Uterus (tissue), 3 donors: ENCODE measurements at regions not wholly inside any gene's neighbourhood (a gene's known extent, or its start where the extent isn't known, plus 50 kb on each side); places are given as distances from the start of the nearest gene placed in this dataset.

Experiments
- DNase-seq, 2 donors: peaks; one replicate each; pipeline ENCODE4 v3.0.0-alpha.2; 2019 to 2020
- H3K27ac ChIP-seq, 2 donors: fragments of 200-600 bp; sonication (generic); 1 replicate in 1 of 2; 2 replicates in 1 of 2; pipeline ENCODE4 v1.5.1; 2016 to 2018
- H3K27me3 ChIP-seq, 2 donors: fragments of 200-600 bp; sonication (generic); one replicate each; pipeline ENCODE4 v1.5.1; 2018 to 2019; ENCODE audit warnings: control low read depth in 1 of 2
- H3K36me3 ChIP-seq, 2 donors: fragments of 200-600 bp; sonication (generic); one replicate each; pipeline ENCODE4 v1.5.1; 2019; ENCODE audit warnings: control low read depth in 1 of 2
- H3K4me1 ChIP-seq, 2 donors: fragments of 200-600 bp; sonication (generic); one replicate each; pipeline ENCODE4 v1.5.1; 2018 to 2019; ENCODE audit warnings: control low read depth in 1 of 2
- H3K4me3 ChIP-seq, 2 donors: fragments of 200-600 bp; sonication (generic); 1 replicate in 1 of 2; 2 replicates in 1 of 2; pipeline ENCODE4 v1.5.1; 2018 to 2019; ENCODE audit warnings: mild to moderate bottlenecking in 1 of 2
- H3K9me3 ChIP-seq, 2 donors: fragments of 200-600 bp; sonication (generic); one replicate each; pipeline ENCODE4 v1.5.1; 2019; ENCODE audit warnings: control low read depth in 1 of 2
- POLR2A ChIP-seq, 2 donors: fragments of 450-650 bp; IDR thresholded peaks; one replicate each; pipeline ENCODE4 v1.6.1; 2016; ENCODE audit warnings: antibody characterized with exemption in 2 of 2, mild to moderate bottlenecking in 1 of 2, moderate library complexity in 1 of 2
- intact Hi-C: fragments of 100-400 bp; cut with DNase I; formaldehyde crosslinking; loops from one replicate; pipeline ENCODE4 v1.15.1; 2023; ENCODE audit warnings: low total_unique reads
- TF ChIP-seq, protein P1 (sequence below), 4 experiments: fragments of 200-600 bp in 2 of 4; fragments of 450-650 bp in 2 of 4; sonication (generic) in 2 of 4; IDR thresholded peaks; one replicate each; pipeline ENCODE4 v1.5.1; 2016 to 2019; ENCODE audit warnings: antibody characterized with exemption in 4 of 4, mild to moderate bottlenecking in 2 of 4, moderate library complexity in 1 of 4
- donor health status: DM: yes; HTN: yes; CAD: no.

DNA sequence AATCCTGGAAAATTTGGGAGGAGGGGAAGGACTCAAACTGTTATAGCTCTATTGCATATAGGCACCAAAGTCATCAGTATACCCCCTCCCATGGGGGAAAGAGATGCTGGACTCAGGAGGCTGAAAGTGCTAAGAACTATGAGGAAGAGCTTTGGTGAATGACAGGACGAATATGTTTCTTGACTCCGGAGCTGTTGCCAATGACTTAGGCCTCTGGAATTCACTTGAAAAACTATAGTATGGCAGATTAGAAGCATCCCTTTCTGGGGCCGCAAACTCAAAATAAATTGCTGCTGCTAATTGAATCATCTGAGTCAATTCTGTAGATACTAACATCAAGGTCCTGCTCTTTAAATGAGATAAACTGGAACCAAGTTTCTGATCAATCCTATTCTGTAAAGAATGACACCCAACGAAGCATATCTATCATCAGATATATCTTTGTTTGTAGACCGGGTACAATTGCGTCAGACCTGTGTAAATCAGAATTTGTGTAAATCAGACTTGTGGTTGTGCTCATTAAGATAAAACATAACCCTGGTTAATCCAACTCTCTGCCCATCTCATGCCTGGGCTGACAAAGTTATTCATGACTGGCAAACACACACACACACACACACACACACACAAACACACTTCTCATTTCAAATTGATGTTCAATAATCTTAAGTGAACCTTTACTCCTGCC is 1793.8 kb upstream of the PCDH20 start:
- Histone ChIP-seq H3K4me3 (no peak overlapping the region), H3K4me1 (no peaks in the 10 kb centered on the region), H3K36me3 (no peaks in the 10 kb centered on the region), H3K9me3 (no peaks in the 10 kb centered on the region), H3K27me3 (no peaks in the 10 kb centered on the region), H3K27ac (no peak overlapping the region)
- intact Hi-C loops, result no loop called here
- TF ChIP-seq, protein P1, sequence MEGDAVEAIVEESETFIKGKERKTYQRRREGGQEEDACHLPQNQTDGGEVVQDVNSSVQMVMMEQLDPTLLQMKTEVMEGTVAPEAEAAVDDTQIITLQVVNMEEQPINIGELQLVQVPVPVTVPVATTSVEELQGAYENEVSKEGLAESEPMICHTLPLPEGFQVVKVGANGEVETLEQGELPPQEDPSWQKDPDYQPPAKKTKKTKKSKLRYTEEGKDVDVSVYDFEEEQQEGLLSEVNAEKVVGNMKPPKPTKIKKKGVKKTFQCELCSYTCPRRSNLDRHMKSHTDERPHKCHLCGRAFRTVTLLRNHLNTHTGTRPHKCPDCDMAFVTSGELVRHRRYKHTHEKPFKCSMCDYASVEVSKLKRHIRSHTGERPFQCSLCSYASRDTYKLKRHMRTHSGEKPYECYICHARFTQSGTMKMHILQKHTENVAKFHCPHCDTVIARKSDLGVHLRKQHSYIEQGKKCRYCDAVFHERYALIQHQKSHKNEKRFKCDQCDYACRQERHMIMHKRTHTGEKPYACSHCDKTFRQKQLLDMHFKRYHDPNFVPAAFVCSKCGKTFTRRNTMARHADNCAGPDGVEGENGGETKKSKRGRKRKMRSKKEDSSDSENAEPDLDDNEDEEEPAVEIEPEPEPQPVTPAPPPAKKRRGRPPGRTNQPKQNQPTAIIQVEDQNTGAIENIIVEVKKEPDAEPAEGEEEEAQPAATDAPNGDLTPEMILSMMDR (IDR thresholded peaks at IDR 0.05), result no peak
- no peak for TF ChIP-seq POLR2A (IDR thresholded peaks at IDR 0.05)
- no peak for DNase-seq

DNA sequence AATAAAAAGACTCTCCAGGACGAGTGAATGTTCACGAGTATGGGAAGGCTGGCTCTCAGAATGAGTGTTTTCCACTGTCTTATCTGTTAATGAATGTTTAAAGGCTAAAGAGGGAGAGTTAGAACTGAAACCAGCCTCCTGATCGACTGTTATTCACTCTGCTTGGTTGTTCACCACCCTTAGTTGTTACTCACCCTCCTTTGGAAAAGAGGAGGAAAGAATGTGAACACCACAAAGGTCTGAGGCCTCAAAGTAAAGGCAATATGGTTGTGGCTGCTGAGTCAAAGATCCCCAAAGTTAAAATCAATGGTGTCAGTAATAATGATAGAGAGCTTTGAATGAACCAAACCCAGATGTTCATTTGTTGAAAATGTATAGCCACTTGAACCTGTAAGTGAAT is 1793.2 kb upstream of the PCDH20 start:
- H3K27me3 ChIP-seq, result no peaks in the 10 kb centered on the region
- no peak for DNase-seq
- H3K4me1 ChIP-seq, result no peaks in the 10 kb centered on the region
- intact Hi-C loops, result no loop called here
- H3K9me3 ChIP-seq, result no peaks in the 10 kb centered on the region
- H3K4me3 ChIP-seq, result no peak overlapping the region
- no peak for TF ChIP-seq POLR2A (IDR thresholded peaks at IDR 0.05)
- TF ChIP-seq, protein P1 (IDR thresholded peaks at IDR 0.05), result no peak
- no peak overlapping the region for H3K27ac ChIP-seq
- H3K36me3 ChIP-seq, result no peaks in the 10 kb centered on the region

DNA sequence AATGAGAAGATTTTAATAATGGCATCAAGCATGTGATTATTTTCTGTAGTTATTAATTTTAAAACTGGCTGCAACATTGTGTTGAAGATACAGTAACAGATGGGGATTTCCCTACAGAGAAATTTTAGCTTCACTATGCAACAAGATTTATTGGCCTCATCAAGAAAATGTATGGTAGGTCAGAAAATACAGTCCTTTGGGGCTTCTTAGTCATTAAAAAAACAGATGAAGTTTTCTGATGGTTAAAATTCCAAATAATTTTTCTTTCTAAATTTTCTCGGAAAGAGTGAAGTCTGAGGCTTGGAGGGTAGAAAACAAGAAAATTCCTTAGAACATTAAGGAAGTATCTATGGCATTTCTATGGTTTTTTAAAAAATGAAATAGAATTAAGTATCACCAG is 1790.8 kb upstream of the PCDH20 start:
- H3K36me3 ChIP-seq, result no peaks in the 10 kb centered on the region
- H3K27me3 ChIP-seq, result no peaks in the 10 kb centered on the region
- no peaks in the 10 kb centered on the region for H3K4me1 ChIP-seq
- no peak overlapping the region for H3K27ac ChIP-seq
- DNase-seq, result no peak
- TF ChIP-seq, protein P1 (IDR thresholded peaks at IDR 0.05), result no peak
- no peak for TF ChIP-seq POLR2A (IDR thresholded peaks at IDR 0.05)
- no peaks in the 10 kb centered on the region for H3K9me3 ChIP-seq
- intact Hi-C loops, result no loop called here
- H3K4me3 ChIP-seq, result no peak overlapping the region

DNA sequence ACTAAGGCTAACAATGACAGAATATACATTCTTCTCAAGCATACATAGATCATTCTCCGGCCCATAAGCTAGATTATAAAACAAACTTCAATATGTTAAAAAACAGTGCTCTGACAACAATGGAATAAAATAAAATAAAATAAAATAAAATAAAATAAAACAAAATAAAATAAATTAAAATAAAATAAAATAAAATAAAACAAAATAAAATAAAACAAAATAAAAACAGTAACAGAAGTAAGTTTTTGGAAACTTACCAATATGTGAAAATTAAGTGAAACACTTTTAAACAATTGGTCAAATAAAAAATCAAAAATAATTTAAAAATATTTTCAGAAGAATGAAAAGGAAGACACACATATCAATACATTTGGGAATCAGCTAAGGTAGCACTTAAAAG is 1785.8 kb upstream of the PCDH20 start:
- intact Hi-C loops, result no loop called here
- no peak for DNase-seq
- Histone ChIP-seq H3K4me1 (no peaks in the 10 kb centered on the region), H3K27ac (no peak overlapping the region), H3K4me3 (no peak overlapping the region), H3K36me3 (no peaks in the 10 kb centered on the region), H3K27me3 (no peaks in the 10 kb centered on the region), H3K9me3 (no peaks in the 10 kb centered on the region)
- TF ChIP-seq, protein P1 (IDR thresholded peaks at IDR 0.05), result no peak
- TF ChIP-seq POLR2A (IDR thresholded peaks at IDR 0.05), result no peak

DNA sequence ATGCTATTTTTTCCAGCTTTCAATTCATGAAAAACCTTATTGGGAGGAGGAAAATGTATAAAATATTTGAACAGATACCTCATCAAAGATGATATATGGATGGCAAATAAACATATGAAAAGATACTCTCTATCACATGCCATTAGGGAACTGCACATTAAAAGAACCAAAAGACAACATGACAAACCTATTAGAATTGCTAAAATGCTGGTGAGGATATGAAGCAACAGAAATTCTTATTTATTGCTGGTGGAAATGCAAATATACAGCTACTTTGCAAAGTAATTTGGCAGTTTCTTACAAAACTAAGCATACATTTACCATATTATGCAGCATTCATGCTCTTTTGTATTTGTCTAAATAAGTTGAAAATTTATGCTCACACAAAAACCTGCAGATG is 1783.9 kb upstream of the PCDH20 start:
- intact Hi-C loops, result no loop called here
- H3K9me3 ChIP-seq, result no peaks in the 10 kb centered on the region
- TF ChIP-seq POLR2A (IDR thresholded peaks at IDR 0.05), result no peak
- TF ChIP-seq, protein P1 (IDR thresholded peaks at IDR 0.05), result no peak
- H3K4me3 ChIP-seq, result no peak overlapping the region
- H3K36me3 ChIP-seq, result no peaks in the 10 kb centered on the region
- no peak for DNase-seq
- H3K27me3 ChIP-seq, result no peaks in the 10 kb centered on the region
- H3K4me1 ChIP-seq, result no peaks in the 10 kb centered on the region
- H3K27ac ChIP-seq, result no peak overlapping the region
